DLD1 (cell line): ENCODE measurements at regions not wholly inside any gene's neighbourhood (a gene's known extent, or its start where the extent isn't known, plus 50 kb on each side); places are given as distances from the start of the nearest gene placed in this dataset.

Experiments used
- in situ Hi-C: cut with HindIII; loops from 2 replicates; pipeline ENCODE4 v1.10.0; 2017; ENCODE audit warnings: low sequenced_read_pairs

- in situ Hi-C loops: no loop called here
Observed at GRCh38 chr20:1720845-1721475, 63.4 kb upstream of the SIRPG start.

- in situ Hi-C loops: no loop called here
Observed at GRCh38 chr20:1720226-1720625, 62.6 kb upstream of the SIRPG start.

GRCh38 chr20:1718604-1719384 is 61.2 kb upstream of the SIRPG start:
- in situ Hi-C loops: no loop called here

- in situ Hi-C loops: no loop called here
Observed at GRCh38 chr20:1712634-1713624, 55.4 kb upstream of the SIRPG start.

- in situ Hi-C loops: no loop called here
Observed at GRCh38 chr20:1711826-1712601, 54.4 kb upstream of the SIRPG start.

- in situ Hi-C loops: no loop called here
Observed at GRCh38 chr20:1711266-1711665, 53.7 kb upstream of the SIRPG start.

- in situ Hi-C loops: no loop called here
Observed at GRCh38 chr20:1710484-1710883, 52.9 kb upstream of the SIRPG start.

- in situ Hi-C loops: no loop called here
Observed at GRCh38 chr20:1707588-1708449, 50.2 kb upstream of the SIRPG start.
